ENCODE measurements at regions not wholly inside any gene's neighbourhood (a gene's known extent, or its start where the extent isn't known, plus 50 kb on each side); places are given as distances from the start of the nearest gene placed in this dataset.
"Not testable (repeated sequence)": the region's sequence is repeated elsewhere in the genome, so short reads cannot be mapped to it uniquely, and the experiment has no call there.

GRCh38 chr10:91005276-91005675 is 84.4 kb upstream of the ANKRD1 start:
- DNase-seq, result not testable (repeated sequence)

GRCh38 chr10:91006001-91006751 is 85.3 kb upstream of the ANKRD1 start:
- DNase-seq, result peak; percentile 2 to 49 (median 25)

GRCh38 chr10:91006752-91007346 is 86.0 kb upstream of the ANKRD1 start:
- no peak for DNase-seq

- no peak for DNase-seq
Measured at GRCh38 chr10:91007655-91008054, 86.8 kb upstream of the ANKRD1 start.

GRCh38 chr10:91009121-91009520 is 88.2 kb upstream of the ANKRD1 start:
- DNase-seq, result no peak

- DNase-seq, result no peak
Measured at GRCh38 chr10:91010952-91011351, 90.1 kb upstream of the ANKRD1 start.

- no peak for DNase-seq
Measured at GRCh38 chr10:91012502-91012901, 91.6 kb upstream of the ANKRD1 start.

GRCh38 chr10:91013985-91014384 is 93.1 kb upstream of the ANKRD1 start:
- no peak for DNase-seq

GRCh38 chr10:91017198-91017597 is 96.3 kb upstream of the ANKRD1 start:
- DNase-seq, result no peak

- no peak for DNase-seq
Measured at GRCh38 chr10:91021901-91022300, 101.0 kb upstream of the ANKRD1 start.

- DNase-seq, result no peak
Measured at GRCh38 chr10:91022390-91022789, 101.5 kb upstream of the ANKRD1 start.

GRCh38 chr10:91022924-91023699 is 102.2 kb upstream of the ANKRD1 start:
- DNase-seq, result no peak

GRCh38 chr10:91023700-91024398 is 103.0 kb upstream of the ANKRD1 start:
- no peak for DNase-seq

- no peak for DNase-seq
Measured at GRCh38 chr10:91024541-91024940, 103.7 kb upstream of the ANKRD1 start.

GRCh38 chr10:91032611-91033206 is 111.8 kb upstream of the ANKRD1 start:
- DNase-seq, result no peak

GRCh38 chr10:91033324-91033950 is 112.5 kb upstream of the ANKRD1 start:
- DNase-seq, result no peak

- no peak for DNase-seq
Measured at GRCh38 chr10:91034042-91034441, 113.2 kb upstream of the ANKRD1 start.

GRCh38 chr10:91034494-91035159 is 113.7 kb upstream of the ANKRD1 start:
- DNase-seq, result no peak

GRCh38 chr10:91035650-91036292 is 114.9 kb upstream of the ANKRD1 start:
- DNase-seq, result no peak

- no peak for DNase-seq
Measured at GRCh38 chr10:91036807-91037411, 116.0 kb upstream of the ANKRD1 start.

- no peak for DNase-seq
Measured at GRCh38 chr10:91038971-91039370, 118.1 kb upstream of the ANKRD1 start.
